ENCODE measurements at regions not wholly inside any gene's neighbourhood (a gene's known extent, or its start where the extent isn't known, plus 50 kb on each side); places are given as distances from the start of the nearest gene placed in this dataset.

DNA sequence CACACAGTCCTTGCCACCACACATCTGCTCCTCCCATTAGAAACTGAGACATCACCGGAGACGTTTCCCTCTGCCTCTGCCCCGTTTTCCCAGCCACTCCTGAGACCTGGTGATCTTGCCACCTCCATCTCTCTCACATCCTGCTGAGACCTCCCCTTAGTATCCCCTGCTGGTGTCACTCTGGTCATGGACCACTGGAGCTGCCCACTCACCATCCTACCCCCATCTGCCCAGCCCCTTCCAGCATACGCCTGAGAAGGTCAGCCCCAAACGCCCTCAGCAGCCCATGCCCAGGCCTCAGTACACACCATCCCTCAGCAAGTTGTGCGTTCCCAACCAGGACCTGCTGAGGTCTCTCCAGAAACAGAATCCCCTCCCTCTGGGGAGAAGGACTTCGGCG, 64.3 kb downstream of the SHANK2 start:
- TF ChIP-seq CTCF (IDR thresholded peaks at IDR 0.05) (no peak), POLR2AphosphoS5 (IDR thresholded peaks at IDR 0.05) (no peak), POLR2A (IDR thresholded peaks at IDR 0.05) (no peak)

Data from sigmoid colon (tissue), 4 donors.